ENCODE measurements at regions not wholly inside any gene's neighbourhood (a gene's known extent, or its start where the extent isn't known, plus 50 kb on each side); places are given as distances from the start of the nearest gene placed in this dataset.

DNA sequence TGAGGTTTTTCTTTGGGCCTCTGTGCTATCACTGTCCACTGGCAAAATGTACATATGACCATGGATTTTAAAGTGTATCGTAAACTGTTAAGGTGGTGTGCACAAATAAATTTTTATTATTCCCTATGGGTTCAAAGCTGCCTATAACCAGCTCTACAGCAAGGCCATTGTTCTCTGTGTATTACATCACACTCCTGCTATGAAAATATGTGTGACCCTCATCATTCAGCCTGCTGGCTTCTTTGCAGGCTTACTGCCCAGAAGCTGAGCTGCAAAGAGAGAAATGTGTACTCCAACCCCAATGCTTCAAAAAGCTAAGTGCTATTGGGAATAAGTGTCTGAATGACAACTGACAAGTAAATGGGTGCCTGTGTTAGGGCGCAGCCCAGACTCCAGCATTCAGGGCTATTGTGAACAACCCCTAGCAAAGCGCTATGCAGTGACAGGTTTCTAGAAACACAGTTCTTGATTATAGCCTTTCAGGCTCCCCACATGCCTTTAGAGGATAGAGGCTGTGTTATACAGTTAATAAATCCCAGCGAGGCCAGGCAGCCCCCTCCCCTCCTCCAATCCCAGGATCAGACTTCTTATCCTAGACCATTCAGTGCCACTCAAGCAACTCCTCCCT, 220.4 kb upstream of the RADX start:
- TF ChIP-seq IRF2 (CRISPR knock-in tag; IDR thresholded peaks at IDR 0.05) (no peak), POLR2AphosphoS5 (IDR thresholded peaks at IDR 0.05; ENCODE audit: low read depth, low read length) (no peak), SNRNP70 (IDR thresholded peaks at IDR 0.05; ENCODE audit: low read depth, low read length) (no peak), GZF1 (CRISPR knock-in tag; IDR thresholded peaks at IDR 0.05) (no peak), ZSCAN30 (CRISPR knock-in tag; IDR thresholded peaks at IDR 0.05) (no peak), ESRRA (CRISPR knock-in tag; IDR thresholded peaks at IDR 0.05; ENCODE audit: low read depth) (no peak)
- TF ChIP-seq, protein P1, sequence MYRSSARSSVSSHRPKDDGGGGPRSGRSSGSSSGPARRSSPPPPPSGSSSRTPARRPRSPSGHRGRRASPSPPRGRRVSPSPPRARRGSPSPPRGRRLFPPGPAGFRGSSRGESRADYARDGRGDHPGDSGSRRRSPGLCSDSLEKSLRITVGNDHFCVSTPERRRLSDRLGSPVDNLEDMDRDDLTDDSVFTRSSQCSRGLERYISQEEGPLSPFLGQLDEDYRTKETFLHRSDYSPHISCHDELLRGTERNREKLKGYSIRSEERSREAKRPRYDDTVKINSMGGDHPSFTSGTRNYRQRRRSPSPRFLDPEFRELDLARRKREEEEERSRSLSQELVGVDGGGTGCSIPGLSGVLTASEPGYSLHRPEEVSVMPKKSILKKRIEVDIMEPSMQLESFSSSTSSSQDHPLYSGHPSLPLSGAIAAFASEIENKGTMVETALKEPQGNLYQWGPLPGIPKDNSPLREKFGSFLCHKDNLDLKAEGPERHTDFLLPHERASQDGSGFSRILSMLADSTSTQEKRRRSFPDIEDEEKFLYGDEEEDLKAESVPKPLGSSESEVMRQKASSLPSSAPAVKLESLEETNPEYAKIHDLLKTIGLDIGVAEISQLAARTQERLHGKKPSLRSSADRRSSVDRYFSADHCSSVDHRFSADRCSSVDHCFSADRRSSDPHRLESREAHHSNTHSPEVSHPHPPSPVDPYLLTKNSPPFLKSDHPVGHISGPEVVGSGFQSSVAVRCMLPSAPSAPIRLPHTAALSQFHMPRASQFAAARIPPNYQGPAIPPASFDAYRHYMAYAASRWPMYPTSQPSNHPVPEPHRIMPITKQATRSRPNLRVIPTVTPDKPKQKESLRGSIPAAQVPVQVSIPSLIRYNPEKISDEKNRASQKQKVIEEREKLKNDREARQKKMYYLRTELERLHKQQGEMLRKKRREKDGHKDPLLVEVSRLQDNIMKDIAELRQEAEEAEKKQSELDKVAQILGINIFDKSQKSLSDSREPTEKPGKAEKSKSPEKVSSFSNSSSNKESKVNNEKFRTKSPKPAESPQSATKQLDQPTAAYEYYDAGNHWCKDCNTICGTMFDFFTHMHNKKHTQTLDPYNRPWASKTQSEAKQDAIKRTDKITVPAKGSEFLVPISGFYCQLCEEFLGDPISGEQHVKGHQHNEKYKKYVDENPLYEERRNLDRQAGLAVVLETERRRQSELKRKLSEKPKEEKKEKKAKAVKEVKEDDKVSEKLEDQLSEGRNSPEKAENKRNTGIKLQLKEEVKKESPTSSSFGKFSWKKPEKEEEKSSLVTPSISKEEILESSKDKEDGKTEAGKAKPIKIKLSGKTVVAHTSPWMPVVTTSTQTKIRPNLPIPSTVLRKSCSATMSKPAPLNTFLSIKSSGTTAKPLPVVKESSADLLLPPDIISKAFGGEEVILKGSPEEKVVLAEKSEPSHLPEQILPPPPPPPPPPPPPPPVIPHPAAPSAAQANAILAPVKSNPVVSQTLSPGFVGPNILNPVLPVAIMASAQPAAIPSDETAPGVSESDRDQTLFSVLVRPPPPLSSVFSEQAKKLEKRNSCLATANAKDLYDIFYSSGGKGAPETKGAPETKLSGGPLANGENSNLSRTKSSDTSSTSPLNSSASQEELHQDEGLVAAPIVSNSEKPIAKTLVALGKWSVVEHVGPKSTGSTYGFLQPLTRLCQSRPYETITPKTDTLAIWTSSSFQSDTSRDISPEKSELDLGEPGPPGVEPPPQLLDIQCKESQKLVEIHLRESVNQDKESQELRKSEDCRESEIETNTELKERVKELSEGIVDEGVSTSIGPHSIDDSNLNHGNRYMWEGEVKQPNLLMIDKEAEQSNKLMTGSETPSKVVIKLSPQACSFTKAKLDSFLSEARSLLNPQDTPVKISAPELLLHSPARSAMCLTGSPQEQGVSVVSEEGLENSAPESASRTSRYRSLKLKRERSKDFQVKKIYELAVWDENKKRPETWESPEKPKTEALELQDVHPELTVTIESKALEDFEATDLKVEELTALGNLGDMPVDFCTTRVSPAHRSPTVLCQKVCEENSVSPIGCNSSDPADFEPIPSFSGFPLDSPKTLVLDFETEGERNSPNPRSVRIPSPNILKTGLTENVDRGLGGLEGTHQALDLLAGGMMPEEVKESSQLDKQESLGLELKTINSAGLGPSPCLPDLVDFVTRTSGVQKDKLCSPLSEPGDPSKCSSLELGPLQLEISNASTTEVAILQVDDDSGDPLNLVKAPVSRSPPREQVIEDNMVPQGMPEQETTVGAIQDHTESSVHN (CRISPR knock-in tag; IDR thresholded peaks at IDR 0.05): no peak

All from HepG2 (cell line).